NOMO-1 treated with DMSO at 0.1 percent for 48 hours (cell line): ENCODE measurements at regions not wholly inside any gene's neighbourhood (a gene's known extent, or its start where the extent isn't known, plus 50 kb on each side); places are given as distances from the start of the nearest gene placed in this dataset.

Experiments used
- DNase-seq: peaks from one replicate; lab custom pipeline; 2025; ENCODE audit not compliant: unreplicated experiment; lab: John Stamatoyannopoulos, UW

GRCh38 chr16:9297437-9298113 is 206.1 kb downstream of the HAPSTR1 start:
- no peak for DNase-seq

GRCh38 chr16:9300252-9300651 is 208.8 kb downstream of the HAPSTR1 start:
- DNase-seq: peak; percentile 20

- DNase-seq: no peak
Measured at GRCh38 chr16:9302072-9302471, 210.6 kb downstream of the HAPSTR1 start.

GRCh38 chr16:9306753-9307152 is 215.3 kb downstream of the HAPSTR1 start:
- no peak for DNase-seq

DNA sequence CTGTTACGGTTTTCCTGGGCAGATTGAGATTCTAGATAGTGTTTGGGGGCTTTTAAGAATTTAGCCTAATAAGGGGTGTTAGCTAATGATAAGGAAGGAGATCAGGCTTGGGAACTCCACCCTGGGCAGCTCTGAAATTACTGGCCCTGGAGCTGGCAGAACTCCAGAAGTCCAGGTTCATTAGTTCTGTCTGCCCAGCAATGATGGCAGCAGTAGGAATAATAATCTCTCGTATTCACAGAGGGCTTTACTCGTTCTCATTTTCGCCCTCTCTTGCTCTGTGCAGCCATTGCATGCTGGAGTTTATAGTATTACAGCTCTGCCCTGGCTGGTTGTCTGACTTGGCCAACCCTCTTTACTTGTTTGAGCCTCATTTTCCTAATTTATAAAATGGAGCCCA is 216.0 kb downstream of the HAPSTR1 start:
- DNase-seq: no peak

- DNase-seq: no peak
Measured at GRCh38 chr16:9308356-9308801, 216.9 kb downstream of the HAPSTR1 start.

GRCh38 chr16:9308850-9309249 is 217.4 kb downstream of the HAPSTR1 start:
- no peak for DNase-seq

DNA sequence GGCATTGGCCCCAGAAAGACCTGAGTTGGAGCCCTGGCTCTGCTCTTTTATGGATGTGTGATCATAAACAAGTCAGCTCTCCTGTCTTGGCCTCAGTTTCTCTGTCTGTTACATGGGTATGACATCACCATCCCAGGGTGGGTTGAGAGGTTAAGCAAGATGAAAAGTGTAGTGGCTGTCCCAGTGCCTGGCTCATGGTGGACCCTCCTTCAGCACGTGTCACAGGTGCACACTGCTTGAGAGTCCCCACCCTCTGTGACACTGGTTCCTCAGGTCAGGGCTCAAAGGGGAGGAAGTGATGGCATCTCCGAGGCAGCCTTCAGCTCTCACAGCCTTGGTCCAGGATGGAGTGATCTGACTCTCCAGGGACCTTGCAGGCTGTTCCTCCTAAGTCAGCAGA is 218.4 kb downstream of the HAPSTR1 start:
- DNase-seq: no peak

- DNase-seq: peak; percentile 2
Measured at GRCh38 chr16:9311303-9311954, 220.0 kb downstream of the HAPSTR1 start.

- DNase-seq: no peak
Measured at GRCh38 chr16:9316008-9316407, 224.6 kb downstream of the HAPSTR1 start.

DNA sequence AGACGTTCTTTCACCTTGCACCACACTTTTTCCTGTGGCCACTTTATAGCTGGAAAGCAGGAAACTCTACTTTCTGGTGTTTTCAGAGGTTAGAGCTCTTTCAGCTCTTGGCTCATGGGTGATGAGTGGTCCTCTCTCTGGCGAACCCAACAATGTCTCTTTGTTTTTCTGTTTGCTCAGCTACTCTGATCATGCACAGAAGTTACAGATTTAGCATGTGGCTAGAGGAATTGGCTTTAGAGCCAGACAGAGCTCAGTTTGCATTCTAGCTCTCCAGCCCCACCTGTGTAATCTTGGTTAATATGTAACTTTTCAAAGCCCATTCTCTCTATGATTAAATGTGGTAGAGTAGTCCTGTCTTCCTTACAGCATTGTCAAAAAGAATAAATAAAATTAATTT is 225.2 kb downstream of the HAPSTR1 start:
- DNase-seq: no peak

GRCh38 chr16:9318764-9319163 is 227.3 kb downstream of the HAPSTR1 start:
- DNase-seq: no peak

- DNase-seq: no peak
Measured at GRCh38 chr16:9322769-9323168, 231.3 kb downstream of the HAPSTR1 start.

- no peak for DNase-seq
Measured at GRCh38 chr16:9323170-9323569, 231.7 kb downstream of the HAPSTR1 start.

- DNase-seq: no peak
Measured at GRCh38 chr16:9327253-9327652, 235.8 kb downstream of the HAPSTR1 start.

GRCh38 chr16:9328411-9328810 is 237.0 kb downstream of the HAPSTR1 start:
- no peak for DNase-seq

- no peak for DNase-seq
Measured at GRCh38 chr16:9330095-9330494, 238.7 kb downstream of the HAPSTR1 start.

- DNase-seq: no peak
Measured at GRCh38 chr16:9331503-9331902, 240.1 kb downstream of the HAPSTR1 start.

DNA sequence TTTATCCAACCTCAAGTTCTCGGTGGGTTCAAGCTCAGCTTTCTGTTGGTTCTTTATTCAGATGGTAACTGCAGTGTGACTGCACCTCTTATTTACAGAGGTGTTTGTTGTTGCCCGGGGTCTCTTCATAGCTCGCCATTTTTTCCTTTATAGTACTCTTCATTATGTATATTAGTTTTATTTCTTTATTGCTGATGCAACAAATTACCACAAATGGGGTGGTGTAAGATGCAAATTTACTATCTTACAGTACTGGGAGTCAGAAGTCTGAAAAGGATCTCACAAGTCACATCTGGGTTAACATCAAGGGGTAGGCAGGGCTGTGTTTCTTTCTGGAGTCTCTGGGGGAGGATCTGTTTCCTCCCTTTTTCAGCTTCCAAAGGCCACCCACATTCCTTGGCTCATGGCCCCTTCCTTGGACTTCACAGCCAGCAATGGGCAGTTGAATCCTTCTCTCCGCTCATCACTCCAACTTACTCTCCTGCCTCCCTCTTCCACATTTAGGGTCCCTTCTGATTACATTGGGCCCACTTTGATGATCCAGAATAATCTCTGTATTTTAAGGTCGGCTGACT is 241.2 kb downstream of the HAPSTR1 start:
- no peak for DNase-seq

GRCh38 chr16:9333469-9333868 is 242.0 kb downstream of the HAPSTR1 start:
- DNase-seq: no peak

GRCh38 chr16:9334103-9334502 is 242.7 kb downstream of the HAPSTR1 start:
- no peak for DNase-seq

DNA sequence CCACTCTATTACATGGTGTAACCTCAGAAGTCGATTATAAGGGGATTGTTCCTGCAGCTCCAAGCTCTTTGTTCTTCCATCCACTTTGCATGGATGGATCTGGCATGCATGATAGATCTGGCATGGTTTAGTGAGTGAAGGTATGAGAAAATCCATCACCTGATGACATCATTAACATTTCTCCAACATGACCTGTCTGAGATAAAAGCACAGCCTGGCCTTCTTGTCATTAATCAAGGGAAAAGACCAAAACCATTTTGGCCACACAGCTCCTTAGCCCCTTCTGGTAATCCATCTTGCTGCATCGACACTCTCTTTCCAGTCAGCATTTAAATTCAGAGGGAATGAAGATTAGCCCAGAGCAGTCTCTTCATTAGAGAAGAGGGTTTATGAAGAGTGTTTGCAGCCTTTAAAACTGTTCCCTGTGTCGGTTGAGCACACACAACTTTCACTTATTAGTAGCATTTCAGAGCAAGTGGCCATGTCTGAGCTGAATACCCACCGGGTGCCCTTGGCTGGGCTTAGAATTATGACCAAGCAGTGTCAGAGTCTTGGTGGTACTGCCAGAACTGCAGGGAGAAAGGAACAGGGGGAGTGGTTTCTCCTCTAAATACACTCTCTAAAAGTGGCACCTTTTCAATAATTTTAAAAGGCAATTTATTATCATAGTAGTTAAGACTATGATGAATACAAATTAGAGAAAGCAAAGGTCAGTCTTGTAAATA is 246.0 kb downstream of the HAPSTR1 start:
- no peak for DNase-seq
